LNCaP clone FGC (cell line): ENCODE measurements at regions not wholly inside any gene's neighbourhood (a gene's known extent, or its start where the extent isn't known, plus 50 kb on each side); places are given as distances from the start of the nearest gene placed in this dataset.

Source experiments
- DNase-seq: peaks from one replicate; pipeline ENCODE4 v3.0.0-alpha.2; 2011; ENCODE audit warnings: low read depth
- H3K4me3 ChIP-seq: 2 replicates; pipeline ENCODE4 v1.5.1; 2011; ENCODE audit warnings: mild to moderate bottlenecking, low read depth, low read length, control low read depth
- CTCF ChIP-seq: IDR thresholded peaks from 2 replicates; pipeline ENCODE4 v1.5.1; 2012; ENCODE audit warnings: mild to moderate bottlenecking; ENCODE audit not compliant: control insufficient read depth, insufficient read depth; ENCODE audit errors: extremely low read depth

DNA sequence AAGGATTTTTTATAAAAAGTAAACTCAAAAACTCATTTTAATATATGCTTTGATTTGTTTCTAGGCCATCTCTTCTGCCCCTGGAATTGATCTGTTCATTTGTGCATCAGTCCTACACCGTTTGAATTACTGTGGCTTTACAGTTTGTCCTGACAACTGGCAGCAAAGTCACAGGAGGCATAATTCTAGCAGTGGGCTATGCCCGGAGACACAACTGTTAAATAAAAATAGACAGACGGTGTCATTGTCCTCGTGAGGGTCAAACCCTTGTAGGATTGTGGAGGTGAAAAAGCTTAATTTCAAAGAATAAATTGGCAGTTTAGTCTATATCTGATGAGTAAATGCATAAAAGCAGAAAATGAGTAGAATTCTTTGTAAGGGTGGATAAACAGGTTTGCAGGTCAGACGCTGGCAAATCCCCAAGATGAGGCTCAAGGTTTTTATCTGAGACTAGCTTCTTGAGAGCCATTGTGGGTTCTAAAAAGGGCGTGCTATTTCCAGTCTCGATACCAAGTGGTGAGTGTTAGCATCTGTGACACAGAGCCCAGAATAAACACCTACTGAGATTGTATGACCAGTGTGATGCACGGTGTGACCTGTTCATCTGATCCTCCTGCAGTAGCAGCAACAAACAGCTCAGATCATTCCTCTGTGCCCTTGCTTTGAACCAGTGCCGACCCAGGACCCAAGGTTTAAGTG, 51.5 kb upstream of the SLCO3A1 start:
- TF ChIP-seq CTCF, result no peak
- DNase-seq, result no peak
- H3K4me3 ChIP-seq, result no peak overlapping the region

DNA sequence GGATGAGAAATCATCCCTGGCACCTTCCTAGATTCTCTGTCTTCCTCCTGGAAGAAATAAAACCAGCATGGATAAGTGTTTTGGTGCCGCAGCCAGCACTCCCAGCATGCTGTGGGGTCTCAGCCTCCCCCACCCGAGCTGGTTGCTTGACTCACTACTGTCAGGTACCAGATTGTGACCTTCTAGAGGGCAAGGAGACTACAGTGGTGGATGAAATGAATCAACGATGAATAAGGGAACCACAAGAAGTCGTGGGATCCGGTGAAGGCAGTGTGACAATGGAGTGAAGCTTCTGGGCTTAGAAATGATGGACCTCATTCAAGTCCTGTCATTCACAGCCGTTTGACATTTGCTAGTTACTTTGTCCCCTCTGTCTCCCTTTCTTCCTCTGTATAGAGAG, 50.2 kb upstream of the SLCO3A1 start:
- no peak overlapping the region for H3K4me3 ChIP-seq
- no peak for TF ChIP-seq CTCF
- DNase-seq, result no peak
